ENCODE measurements at regions not wholly inside any gene's neighbourhood (a gene's known extent, or its start where the extent isn't known, plus 50 kb on each side); places are given as distances from the start of the nearest gene placed in this dataset.

DNA sequence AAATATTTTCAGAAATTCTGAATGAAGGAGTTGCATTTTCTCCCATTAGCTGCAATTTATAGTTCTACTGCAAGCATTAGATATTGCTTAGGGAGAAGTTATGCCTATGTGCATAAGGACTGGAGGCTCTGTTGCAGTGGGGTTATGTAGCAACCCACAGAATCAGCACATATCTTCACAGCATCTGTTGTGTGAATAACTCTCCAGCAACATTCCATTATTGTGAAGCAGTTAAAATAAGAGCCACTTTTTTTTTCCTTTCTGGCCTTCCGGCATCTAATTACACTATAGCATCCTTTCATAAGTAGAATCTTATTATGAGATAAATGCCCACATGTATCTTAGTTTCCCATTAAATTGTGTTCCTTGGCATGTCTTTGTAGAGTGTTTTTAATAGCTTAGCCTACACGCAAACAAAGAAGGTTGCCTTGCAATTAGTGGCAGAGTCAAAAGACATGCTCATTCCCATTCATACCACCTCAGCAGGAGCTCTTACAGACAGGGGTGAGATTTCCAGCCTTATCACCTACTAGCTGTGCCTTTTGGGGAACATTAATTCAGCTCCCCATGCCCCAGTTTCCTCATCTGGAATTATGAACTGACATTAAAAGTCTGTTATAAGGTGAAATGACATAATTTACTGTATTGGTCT, 596.0 kb upstream of the GOT2 start:
- TF ChIP-seq CTCF (IDR thresholded peaks at IDR 0.05; ENCODE audit: low read depth, low read length), result no peak
- no peak for DNase-seq (ENCODE audit: extremely low read depth, low read depth)

DNA sequence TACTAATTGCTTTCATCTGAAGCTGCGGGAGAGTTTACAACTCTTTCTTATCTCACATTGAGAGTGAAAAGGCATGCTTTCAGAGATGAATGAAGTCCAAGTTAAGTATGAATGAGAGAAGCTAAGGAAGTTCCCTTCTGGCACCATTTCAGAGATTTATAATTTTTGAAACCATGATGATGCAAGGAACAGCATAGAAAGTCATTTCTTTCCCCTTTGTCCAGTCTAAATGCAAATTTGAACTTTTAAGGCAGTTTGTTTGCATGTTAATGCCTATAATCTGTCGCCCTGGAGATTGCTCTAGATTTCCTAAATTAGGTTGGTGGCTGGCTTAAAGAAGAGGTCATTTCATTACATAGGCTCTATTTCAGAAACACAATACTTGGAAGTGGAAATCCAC, 594.8 kb upstream of the GOT2 start:
- no peak for DNase-seq (ENCODE audit: extremely low read depth, low read depth)
- no peak for TF ChIP-seq CTCF (IDR thresholded peaks at IDR 0.05; ENCODE audit: low read depth, low read length)

DNA sequence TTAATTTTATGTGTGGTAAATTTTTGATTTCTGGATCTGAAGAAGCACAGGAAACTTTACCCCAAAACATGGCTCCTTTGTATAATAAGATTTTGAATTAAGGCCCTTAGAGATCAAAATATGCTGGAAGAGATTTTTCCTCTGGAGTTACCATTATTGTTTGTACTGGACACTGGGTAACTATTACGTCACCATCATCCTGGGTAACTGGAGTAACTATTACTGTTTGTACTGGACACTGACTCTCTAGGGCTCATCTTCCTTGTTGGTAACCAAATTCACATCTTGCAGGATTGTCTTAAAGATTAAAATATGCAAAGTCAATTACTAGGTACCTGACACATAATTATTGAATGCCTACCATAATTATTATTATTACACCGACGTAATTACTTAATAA, 593.8 kb upstream of the GOT2 start:
- DNase-seq (ENCODE audit: extremely low read depth, low read depth), result no peak
- no peak for TF ChIP-seq CTCF (IDR thresholded peaks at IDR 0.05; ENCODE audit: low read depth, low read length)

GRCh38 chr16:59326955-59327354, 592.8 kb upstream of the GOT2 start:
- TF ChIP-seq CTCF (IDR thresholded peaks at IDR 0.05; ENCODE audit: low read depth, low read length), result no peak
- no peak for DNase-seq (ENCODE audit: extremely low read depth, low read depth)

GRCh38 chr16:59324462-59324861, 590.3 kb upstream of the GOT2 start:
- no peak for TF ChIP-seq CTCF (IDR thresholded peaks at IDR 0.05; ENCODE audit: low read depth, low read length)
- no peak for DNase-seq (ENCODE audit: extremely low read depth, low read depth)

DNA sequence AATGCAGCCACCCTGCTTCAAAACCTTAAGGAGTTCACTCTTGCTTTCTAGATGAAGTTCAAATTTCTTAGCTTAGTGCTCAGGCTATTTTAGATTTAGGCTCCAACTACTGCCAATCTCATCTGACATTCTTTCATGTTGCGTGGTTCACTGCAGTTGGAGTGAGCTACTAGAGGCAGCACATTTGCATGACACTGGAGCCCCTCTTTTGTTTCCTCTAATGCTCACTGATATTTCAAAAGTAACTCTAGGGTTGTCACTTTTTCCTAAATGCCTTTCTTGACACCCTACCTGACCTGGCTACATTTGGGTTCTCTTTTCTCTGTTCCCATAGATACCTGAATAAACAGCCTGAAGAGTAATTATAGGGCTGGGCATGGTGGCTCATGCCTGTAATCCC, 586.5 kb upstream of the GOT2 start:
- no peak for DNase-seq (ENCODE audit: extremely low read depth, low read depth)
- TF ChIP-seq CTCF (IDR thresholded peaks at IDR 0.05; ENCODE audit: low read depth, low read length), result no peak

- no peak for DNase-seq (ENCODE audit: extremely low read depth, low read depth)
- no peak for TF ChIP-seq CTCF (IDR thresholded peaks at IDR 0.05; ENCODE audit: low read depth, low read length)
Observed at GRCh38 chr16:59319871-59320270, 585.8 kb upstream of the GOT2 start.
